Upper lobe of right lung (tissue), 1 donor: ENCODE measurements at regions not wholly inside any gene's neighbourhood (a gene's known extent, or its start where the extent isn't known, plus 50 kb on each side); places are given as distances from the start of the nearest gene placed in this dataset.
"Not testable (repeated sequence)": the region's sequence is repeated elsewhere in the genome, so short reads cannot be mapped to it uniquely, and the experiment has no call there.

Source experiments
- ATAC-seq: fragments of 200-7000 bp; cut with Tn5 transposase; one replicate; pipeline ENCODE4 v1.9.1; 2020; ENCODE audit warnings: mild to moderate bottlenecking, moderate library complexity
- DNase-seq: peaks from one replicate; pipeline ENCODE4 v3.0.0-alpha.2; 2020
- H3K27ac ChIP-seq: fragments of 200-600 bp; one replicate; pipeline ENCODE4 v1.8.0; 2022
- H3K27me3 ChIP-seq: fragments of 200-600 bp; one replicate; pipeline ENCODE4 v1.8.0; 2022; ENCODE audit warnings: mild to moderate bottlenecking
- H3K36me3 ChIP-seq: fragments of 200-600 bp; one replicate; pipeline ENCODE4 v1.8.0; 2022
- H3K4me1 ChIP-seq: fragments of 200-600 bp; one replicate; pipeline ENCODE4 v1.8.0; 2022
- H3K4me3 ChIP-seq: fragments of 200-600 bp; one replicate; pipeline ENCODE4 v1.8.0; 2022; ENCODE audit warnings: mild to moderate bottlenecking
- H3K9me3 ChIP-seq: fragments of 200-600 bp; one replicate; pipeline ENCODE4 v1.8.0; 2022
- CTCF ChIP-seq: fragments of 200-600 bp; IDR thresholded peaks from one replicate; pipeline ENCODE4 v1.8.0; 2022; ENCODE audit warnings: antibody characterized with exemption
- intact Hi-C: fragments of 100-400 bp; cut with DNase I; formaldehyde crosslinking; loops from one replicate; pipeline ENCODE4 v1.11.0; 2022
- donor health status: DM: no; HTN: yes; CAD: no; lungs with severe emphysema.

- no peaks in the 10 kb centered on the region for H3K9me3 ChIP-seq
- no peaks in the 10 kb centered on the region for H3K4me1 ChIP-seq
- intact Hi-C loops = no loop called here
- H3K4me3 ChIP-seq = no peak overlapping the region
- no peak for TF ChIP-seq CTCF
- no peaks in the 10 kb centered on the region for H3K27me3 ChIP-seq
- no peaks in the 10 kb centered on the region for H3K36me3 ChIP-seq
- DNase-seq (no peak), ATAC-seq (no peak)
- no peak overlapping the region for H3K27ac ChIP-seq
Observed at GRCh38 chr12:63450334-63450733, 218.0 kb downstream of the DPY19L2 start.

- intact Hi-C loops = no loop called here
- no peak for ATAC-seq
Observed at GRCh38 chr12:63445224-63445880, 222.9 kb downstream of the DPY19L2 start.

GRCh38 chr12:63440048-63440447, 228.2 kb downstream of the DPY19L2 start:
- H3K27ac ChIP-seq = no peak overlapping the region
- no peak for TF ChIP-seq CTCF
- H3K36me3 ChIP-seq = no peaks in the 10 kb centered on the region
- DNase-seq = no peak
- ATAC-seq = no peak
- no peaks in the 10 kb centered on the region for H3K4me1 ChIP-seq
- H3K27me3 ChIP-seq = no peaks in the 10 kb centered on the region
- no peak overlapping the region for H3K4me3 ChIP-seq
- H3K9me3 ChIP-seq = no peaks in the 10 kb centered on the region
- intact Hi-C loops = no loop called here

More at GRCh38 chr12:63445224-63445880, 222.9 kb downstream of the DPY19L2 start:
- Histone ChIP-seq H3K36me3 (no peaks in the 10 kb centered on the region), H3K9me3 (no peaks in the 10 kb centered on the region), H3K27me3 (no peaks in the 10 kb centered on the region), H3K4me1 (no peaks in the 10 kb centered on the region), H3K27ac (no peak overlapping the region), H3K4me3 (no peak overlapping the region)
- no peak for TF ChIP-seq CTCF
- no peak for DNase-seq

- H3K27me3 ChIP-seq, intact Hi-C loops, H3K4me3 ChIP-seq, H3K4me1 ChIP-seq, ATAC-seq, H3K9me3 ChIP-seq, H3K36me3 ChIP-seq, H3K27ac ChIP-seq, DNase-seq: not testable (repeated sequence)
Observed at GRCh38 chr12:63434384-63434783, 233.9 kb downstream of the DPY19L2 start.

GRCh38 chr12:63427969-63428368, 240.3 kb downstream of the DPY19L2 start:
- H3K27me3 ChIP-seq, DNase-seq, ATAC-seq, H3K4me1 ChIP-seq, H3K4me3 ChIP-seq, intact Hi-C loops, H3K9me3 ChIP-seq, H3K27ac ChIP-seq, H3K36me3 ChIP-seq: not testable (repeated sequence)

- DNase-seq = not testable (repeated sequence)
Observed at GRCh38 chr12:63427029-63427428, 241.3 kb downstream of the DPY19L2 start.

GRCh38 chr12:63424671-63425070, 243.6 kb downstream of the DPY19L2 start:
- no peaks in the 10 kb centered on the region for H3K36me3 ChIP-seq
- no peak overlapping the region for H3K27ac ChIP-seq
- no peak overlapping the region for H3K4me3 ChIP-seq
- no peak for ATAC-seq
- DNase-seq = no peak
- H3K27me3 ChIP-seq = no peaks in the 10 kb centered on the region
- intact Hi-C loops = no loop called here
- TF ChIP-seq CTCF = no peak
- H3K9me3 ChIP-seq = no peaks in the 10 kb centered on the region
- no peaks in the 10 kb centered on the region for H3K4me1 ChIP-seq

More at GRCh38 chr12:63427029-63427428, 241.3 kb downstream of the DPY19L2 start:
- H3K27me3 ChIP-seq, H3K9me3 ChIP-seq, H3K4me1 ChIP-seq, ATAC-seq, H3K27ac ChIP-seq, H3K4me3 ChIP-seq, intact Hi-C loops, H3K36me3 ChIP-seq: not testable (repeated sequence)
